A549 (cell line): ENCODE measurements at regions not wholly inside any gene's neighbourhood (a gene's known extent, or its start where the extent isn't known, plus 50 kb on each side); places are given as distances from the start of the nearest gene placed in this dataset.

Experiments
- ATAC-seq, 2 experiments: fragments of 200-7000 bp in 1 of 2; fragments of >200 bp in 1 of 2; cut with Nextera tagmentation in 1 of 2; cut with Tn5 transposase in 1 of 2; 3 replicates each; pipeline versions ENCODE4 v1.8.0 to v1.9.1; 2018 to 2020; ENCODE audit warnings: mild to moderate bottlenecking in 1 of 2, moderate library complexity in 1 of 2
- CTCF ChIA-PET: fragments of 300-600 bp; sonication (Branson Sonifier 250); formaldehyde crosslinking; extraction: SDS; loops from one replicate; lab custom pipeline; 2021; ENCODE audit warnings: antibody characterized with exemption, inconsistent platforms; lab: Yijun Ruan, JAX
- POLR2A ChIA-PET: fragments of 350-600 bp; formaldehyde crosslinking; extraction: SDS; loops from one replicate; lab custom pipeline; 2021; ENCODE audit warnings: antibody characterized with exemption, inconsistent platforms; lab: Yijun Ruan, JAX
- DNase-seq, 2 experiments: peaks; one replicate each; pipeline versions ENCODE4 v3.0.0 to v3.0.0-alpha.2; 2011 to 2016; ENCODE audit warnings: low read depth in 1 of 2, low spot score in 1 of 2
- FAIRE-seq: peaks from 2 replicates; lab custom pipeline; 2011; peaks lifted over from hg19 to GRCh38; lab: Jason Lieb, UNC
- H3K27ac ChIP-seq, 2 experiments: fragments of >200 bp; sonication (Bioruptor Twin); formaldehyde crosslinking; 3 replicates each; pipeline ENCODE4 v1.5.1; 2016 to 2017
- H3K4me1 ChIP-seq: fragments of >200 bp; sonication (Bioruptor Twin); formaldehyde crosslinking; 3 replicates; pipeline ENCODE4 v1.6.1; 2016
- H3K4me2 ChIP-seq: fragments of >200 bp; sonication (Bioruptor Twin); formaldehyde crosslinking; 3 replicates; pipeline ENCODE4 v1.6.1; 2016
- H3K4me3 ChIP-seq: fragments of >200 bp; sonication (Bioruptor Twin); formaldehyde crosslinking; 3 replicates; pipeline ENCODE4 v1.5.1; 2016
- H3K9me3 ChIP-seq: fragments of >200 bp; sonication (Bioruptor Twin); formaldehyde crosslinking; 3 replicates; pipeline ENCODE4 v1.6.1; 2016
- BCL3 ChIP-seq: fragments of >200 bp; sonication (Bioruptor Twin); formaldehyde crosslinking; IDR thresholded peaks from 3 replicates; pipeline ENCODE4 v1.6.1; 2016
- BHLHE40 ChIP-seq: IDR thresholded peaks from 2 replicates; pipeline ENCODE4 v1.6.1; 2012; ENCODE audit warnings: low read depth, low read length, inconsistent platforms
- CBX8 ChIP-seq: fragments of 200-600 bp; sonication (generic); IDR thresholded peaks from 2 replicates; pipeline ENCODE4 v1.6.1; 2016
- CTCF ChIP-seq: fragments of >200 bp; sonication (Bioruptor Twin); formaldehyde crosslinking; IDR thresholded peaks from 3 replicates; pipeline ENCODE4 v1.5.1; 2016
- FOSB ChIP-seq: fragments of 250-450 bp; sonication (Bioruptor Pico); IDR thresholded peaks from 2 replicates; pipeline ENCODE4 v1.5.0; 2020; ENCODE audit warnings: mild to moderate bottlenecking, moderate library complexity
- FOSL2 ChIP-seq, 2 experiments: fragments of 450-650 bp in 1 of 2; fragments of >200 bp in 1 of 2; sonication (Bioruptor Twin) in 1 of 2; formaldehyde crosslinking; IDR thresholded peaks; 2 replicates each; pipeline versions ENCODE4 v1.5.0 to v1.6.1; 2016 to 2020; ENCODE audit warnings: mild to moderate bottlenecking in 1 of 2, moderate library complexity in 1 of 2
- GATA3 ChIP-seq: IDR thresholded peaks from 2 replicates; pipeline ENCODE4 v1.6.1; 2012; ENCODE audit warnings: borderline replicate concordance
- HEYL ChIP-seq: fragments of 250-450 bp; sonication (Bioruptor Pico); IDR thresholded peaks from 2 replicates; pipeline ENCODE4 v1.8.0; 2021; ENCODE audit warnings: mild to moderate bottlenecking, moderate library complexity
- JUNB ChIP-seq: fragments of >200 bp; sonication (Bioruptor Twin); formaldehyde crosslinking; IDR thresholded peaks from 2 replicates; pipeline ENCODE4 v1.6.1; 2016
- MAFK ChIP-seq: fragments of 450-650 bp; IDR thresholded peaks from 2 replicates; pipeline ENCODE4 v1.6.1; 2014; ENCODE audit not compliant: partially characterized antibody
- MAX ChIP-seq: IDR thresholded peaks from 2 replicates; pipeline ENCODE4 v1.6.1; 2012
- MYC ChIP-seq: IDR thresholded peaks from 2 replicates; pipeline ENCODE4 v1.6.1; 2012; ENCODE audit warnings: mild to moderate bottlenecking, inconsistent platforms, low read length, improper control_type of control experiment, borderline replicate concordance
- RAD21 ChIP-seq, 2 experiments: fragments of >200 bp in 1 of 2; sonication (Bioruptor Twin) in 1 of 2; formaldehyde crosslinking in 1 of 2; IDR thresholded peaks in 1 of 2; conservative IDR thresholded peaks in 1 of 2; 2 replicates in 1 of 2; 3 replicates in 1 of 2; pipeline ENCODE4 v1.6.1; 2012 to 2018; ENCODE audit warnings: inconsistent platforms in 1 of 2
- REST ChIP-seq: fragments of 200-600 bp; sonication (generic); IDR thresholded peaks from 2 replicates; pipeline ENCODE4 v1.6.1; 2016; ENCODE audit warnings: antibody characterized with exemption, mild to moderate bottlenecking, moderate library complexity
- TP53 ChIP-seq: fragments of 250-450 bp; sonication (Bioruptor Pico); IDR thresholded peaks from 2 replicates; pipeline ENCODE4 v1.5.0; 2021; ENCODE audit warnings: mild to moderate bottlenecking, moderate library complexity
- ZNF302 ChIP-seq: fragments of 250-450 bp; sonication (Bioruptor Pico); IDR thresholded peaks from 2 replicates; pipeline ENCODE4 v1.9.0; 2021; ENCODE audit warnings: inconsistent platforms, mild to moderate bottlenecking, moderate library complexity
- WGBS: methylation state at CpG from one replicate; pipeline ENCODE4 v1.1.6; 2017; ENCODE audit errors: missing lambda C conversion rate; 5-methylcytosine and 5-hydroxymethylcytosine counted together

- no peaks in the 10 kb centered on the region for H3K4me1 ChIP-seq
- H3K9me3 ChIP-seq: no peaks in the 10 kb centered on the region
- FAIRE-seq (no peak), ATAC-seq (no peak), DNase-seq (no peak)
- 0% methylated on average over 1 of the region's 1 CpG for WGBS
- CTCF ChIA-PET: no interaction called here
- no peak overlapping the region for H3K4me2 ChIP-seq
- no peak overlapping the region for H3K4me3 ChIP-seq
- TF ChIP-seq REST (no peak), MAFK (peak; percentile 48)
- H3K27ac ChIP-seq: no peak overlapping the region
- POLR2A ChIA-PET: no interaction called here
Measured at GRCh38 chr18:76177160-76177559, 317.9 kb downstream of the ZNF516 start.

- ATAC-seq (no peak), FAIRE-seq (no peak), DNase-seq (no peak)
- no peak overlapping the region for H3K4me2 ChIP-seq
- POLR2A ChIA-PET: no interaction called here
- H3K4me3 ChIP-seq: no peak overlapping the region
- no peak overlapping the region for H3K27ac ChIP-seq
- no peaks in the 10 kb centered on the region for H3K9me3 ChIP-seq
- 50% methylated on average over 2 of the region's 2 CpGs for WGBS
- TF ChIP-seq GATA3: no peak
- no peak for TF ChIP-seq BCL3
- TF ChIP-seq TP53: no peak
- H3K4me1 ChIP-seq: no peaks in the 10 kb centered on the region
- CTCF ChIA-PET: no interaction called here
Measured at GRCh38 chr18:76174451-76174850, 320.6 kb downstream of the ZNF516 start.

- 36% methylated on average over 5 of the region's 6 CpGs for WGBS
- H3K4me1 ChIP-seq: no peaks in the 10 kb centered on the region
- H3K4me3 ChIP-seq: no peak overlapping the region
- CTCF ChIA-PET: no interaction called here
- FAIRE-seq: no peak
- ATAC-seq: no peak
- no peak overlapping the region for H3K4me2 ChIP-seq
- no peak overlapping the region for H3K27ac ChIP-seq
- TF ChIP-seq MAX: peak; percentile 38; the same call in 1 of the 2 replicates
- no peak for TF ChIP-seq RAD21 (conservative IDR thresholded peaks at IDR 0.05 in 1 of 2, IDR thresholded peaks at IDR 0.05 in 1 of 2)
- TF ChIP-seq, all 56 proteins: peak for 1
- H3K9me3 ChIP-seq: no peaks in the 10 kb centered on the region
- POLR2A ChIA-PET: no interaction called here
- DNase-seq: no peak
Measured at GRCh38 chr18:76169733-76170132, 325.3 kb downstream of the ZNF516 start.

- no peak overlapping the region for H3K27ac ChIP-seq
- FAIRE-seq (no peak), ATAC-seq (no peak), DNase-seq (no peak)
- ChIA-PET POLR2A (no interaction called here), CTCF (no interaction called here)
- H3K4me1 ChIP-seq: no peaks in the 10 kb centered on the region
- H3K4me2 ChIP-seq: no peak overlapping the region
- no peak overlapping the region for H3K4me3 ChIP-seq
- H3K9me3 ChIP-seq: no peaks in the 10 kb centered on the region
- 14% methylated on average over 12 of the region's 12 CpGs for WGBS
- no peak for TF ChIP-seq CTCF
- TF ChIP-seq CBX8: no peak
- TF ChIP-seq BCL3: no peak
- TF ChIP-seq FOSB (CRISPR knock-in tag): no peak
- no peak for TF ChIP-seq MYC
- TF ChIP-seq BHLHE40: no peak
- no peak for TF ChIP-seq JUNB
- TF ChIP-seq FOSL2 (IDR thresholded peaks at IDR 0.05): no peak
- TF ChIP-seq FOSL2 (CRISPR knock-in tag; IDR thresholded peaks at IDR 0.05): no peak
- no peak for TF ChIP-seq HEYL (CRISPR knock-in tag)
- no peak for TF ChIP-seq ZNF302 (CRISPR knock-in tag)
- TF ChIP-seq REST: no peak
Measured at GRCh38 chr18:76167845-76168621, 327.0 kb downstream of the ZNF516 start.
